ENCODE measurements at regions not wholly inside any gene's neighbourhood (a gene's known extent, or its start where the extent isn't known, plus 50 kb on each side); places are given as distances from the start of the nearest gene placed in this dataset.

GRCh38 chr2:188786368-188786841 is 187.8 kb upstream of the COL3A1 start:
- Mint-ChIP-seq H3K4me1 (no peaks in the 10 kb centered on the region), H3K9me3 (peaks cover 0 to 6% (median 0%) of the 10 kb centered on the region in 7 donors), H3K27me3 (ENCODE audit: low read depth in 3 of 3) (no peaks in the 10 kb centered on the region), H3K4me3 (no peak overlapping the region), H3K27ac (no peak overlapping the region), H3K36me3 (no peaks in the 10 kb centered on the region)
- Histone ChIP-seq H2AFZ (ENCODE audit: insufficient read depth, low read depth, low read length, poor library complexity, severe bottlenecking) (no peak overlapping the region), H3K4me2 (replicated peaks; ENCODE audit: extremely low read depth, low read length, poor library complexity, severe bottlenecking) (no peak overlapping the region), H3K36me3 (replicated peaks in 1 of 2; ENCODE audit: control insufficient read depth in 1 of 2, insufficient read depth in 2 of 2, low read length in 2 of 2) (no peaks in the 10 kb centered on the region), H4K20me1 (ENCODE audit: insufficient read depth, low read length) (no peaks in the 10 kb centered on the region), H3K9me3 (replicated peaks in 1 of 2; ENCODE audit: control insufficient read depth in 1 of 2, insufficient read depth in 1 of 2, low read length in 2 of 2) (peaks cover 1 to 4% of the 10 kb centered on the region in 2 donors), H3K4me1 (ENCODE audit: control insufficient read depth in 1 of 2, insufficient read depth in 2 of 2, low read length in 2 of 2) (no peaks in the 10 kb centered on the region), H3K27me3 (ENCODE audit: control insufficient read depth in 2 of 2, insufficient read depth in 2 of 2, low read length in 2 of 2) (no peaks in the 10 kb centered on the region), H3K4me3 (replicated peaks in 1 of 3; ENCODE audit: low read depth in 2 of 3, low read length in 3 of 3) (no peak overlapping the region), H3K79me2 (ENCODE audit: insufficient read depth, low read length) (no peaks in the 10 kb centered on the region), H3K9ac (ENCODE audit: insufficient read depth, low read length, poor library complexity, severe bottlenecking) (no peak overlapping the region), H3K27ac (ENCODE audit: low read depth in 1 of 2, low read length in 2 of 2) (no peak overlapping the region)
- no peak for TF ChIP-seq CTCF (IDR thresholded peaks at IDR 0.05)
- WGBS (ENCODE audit: insufficient coverage): 80% methylated on average over 1 of the region's 3 CpGs
- intact Hi-C loops (cut with micrococcal nuclease): no loop called here
- no peak for DNase-seq

DNA sequence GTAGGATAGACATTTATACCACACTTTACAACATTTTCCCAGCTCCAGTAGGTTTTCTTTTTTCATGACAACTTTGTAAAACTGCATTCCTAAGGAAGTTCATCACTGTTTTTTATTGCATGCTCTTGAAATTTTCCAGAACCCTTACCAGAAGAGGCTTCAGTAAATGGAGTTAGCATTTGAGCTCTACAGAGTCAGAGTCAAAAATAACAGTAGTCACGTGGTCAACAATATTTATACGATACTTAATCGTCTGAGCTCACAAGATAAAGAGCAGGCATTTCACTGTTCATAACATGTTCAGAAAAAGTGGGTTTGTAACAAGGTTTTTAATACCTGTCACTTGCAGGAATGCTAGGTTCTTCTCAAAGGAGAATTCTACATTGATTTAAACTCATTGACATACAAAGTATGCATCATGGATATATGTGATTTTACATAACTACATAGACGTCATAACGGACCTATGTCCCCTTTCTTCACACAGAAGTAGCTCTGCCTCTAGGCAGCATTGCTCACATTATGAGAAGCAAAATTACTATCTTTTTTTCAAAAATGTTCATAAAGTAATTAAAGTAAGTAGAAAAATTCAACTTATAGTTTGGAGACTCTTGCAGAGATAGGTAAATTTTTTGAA is 187.0 kb upstream of the COL3A1 start:
- 77% methylated on average over 3 of the region's 5 CpGs for WGBS (ENCODE audit: insufficient coverage)
- H3K27ac Mint-ChIP-seq: no peak overlapping the region

More for the DNA sequence above, 187.0 kb upstream of the COL3A1 start:
- H3K9ac ChIP-seq (ENCODE audit: insufficient read depth, low read length, poor library complexity, severe bottlenecking): no peak overlapping the region
- intact Hi-C loops (cut with micrococcal nuclease): no loop called here
- no peak for DNase-seq
- H3K4me2 ChIP-seq (replicated peaks; ENCODE audit: extremely low read depth, low read length, poor library complexity, severe bottlenecking): no peak overlapping the region
- no peaks in the 10 kb centered on the region for H3K27me3 Mint-ChIP-seq (ENCODE audit: low read depth in 3 of 3)
- peaks cover 0 to 4% of the 10 kb centered on the region in 2 donors for H3K9me3 ChIP-seq (replicated peaks in 1 of 2; ENCODE audit: control insufficient read depth in 1 of 2, insufficient read depth in 1 of 2, low read length in 2 of 2)
- no peak for TF ChIP-seq CTCF (IDR thresholded peaks at IDR 0.05)
- H3K27me3 ChIP-seq (ENCODE audit: control insufficient read depth in 2 of 2, insufficient read depth in 2 of 2, low read length in 2 of 2): no peaks in the 10 kb centered on the region
- no peaks in the 10 kb centered on the region for H3K36me3 ChIP-seq (replicated peaks in 1 of 2; ENCODE audit: control insufficient read depth in 1 of 2, insufficient read depth in 2 of 2, low read length in 2 of 2)
- H3K79me2 ChIP-seq (ENCODE audit: insufficient read depth, low read length): no peaks in the 10 kb centered on the region
- no peaks in the 10 kb centered on the region for H4K20me1 ChIP-seq (ENCODE audit: insufficient read depth, low read length)
- no peaks in the 10 kb centered on the region for H3K4me1 ChIP-seq (ENCODE audit: control insufficient read depth in 1 of 2, insufficient read depth in 2 of 2, low read length in 2 of 2)
- H3K4me3 ChIP-seq (replicated peaks in 1 of 3; ENCODE audit: low read depth in 2 of 3, low read length in 3 of 3): no peak overlapping the region
- H3K4me1 Mint-ChIP-seq: no peaks in the 10 kb centered on the region
- H3K9me3 Mint-ChIP-seq: peaks cover 0 to 6% (median 0%) of the 10 kb centered on the region in 7 donors
- H3K4me3 Mint-ChIP-seq: no peak overlapping the region
- H2AFZ ChIP-seq (ENCODE audit: insufficient read depth, low read depth, low read length, poor library complexity, severe bottlenecking): no peak overlapping the region
- no peaks in the 10 kb centered on the region for H3K36me3 Mint-ChIP-seq
- no peak overlapping the region for H3K27ac ChIP-seq (ENCODE audit: low read depth in 1 of 2, low read length in 2 of 2)

Data from CD14-positive monocyte (primary cell).